Activated T-cell treated with anti-CD3 and anti-CD28 coated beads, Interleukin-2, amount 50 U/mL, for 4 hours (primary cell): ENCODE measurements at regions not wholly inside any gene's neighbourhood (a gene's known extent, or its start where the extent isn't known, plus 50 kb on each side); places are given as distances from the start of the nearest gene placed in this dataset.

Source experiments
- ATAC-seq, 2 donors: fragments of 200-7000 bp; cut with Tn5 transposase; one replicate each; pipeline ENCODE4 v1.10.0; 2021
- DNase-seq: peaks from one replicate; pipeline ENCODE4 v3.0.0-alpha.2; 2020
- H3K27me3 Mint-ChIP-seq: one replicate; pipeline ENCODE4 v1.8.0; 2021; ENCODE audit warnings: low read depth, mixed read lengths
- H3K36me3 Mint-ChIP-seq: one replicate; pipeline ENCODE4 v1.8.0; 2022; ENCODE audit warnings: mixed read lengths; ENCODE audit not compliant: insufficient read depth
- H3K4me1 Mint-ChIP-seq: one replicate; pipeline ENCODE4 v1.8.0; 2021; ENCODE audit warnings: low read depth, mixed read lengths
- H3K4me3 Mint-ChIP-seq: one replicate; pipeline ENCODE4 v1.8.0; 2021; ENCODE audit warnings: mild to moderate bottlenecking, moderate library complexity, mixed read lengths
- H3K9me3 Mint-ChIP-seq: one replicate; pipeline ENCODE4 v1.8.0; 2021; ENCODE audit warnings: mixed read lengths

- H3K36me3 Mint-ChIP-seq: no peaks in the 10 kb centered on the region
- ATAC-seq (no peak), DNase-seq (no peak)
- no peaks in the 10 kb centered on the region for H3K27me3 Mint-ChIP-seq
- no peak overlapping the region for H3K4me3 Mint-ChIP-seq
- H3K4me1 Mint-ChIP-seq: no peaks in the 10 kb centered on the region
- H3K9me3 Mint-ChIP-seq: no peaks in the 10 kb centered on the region
Observed at GRCh38 chr2:71788601-71789240, 335.4 kb downstream of the DYSF start.

- no peak for DNase-seq
- H3K27me3 Mint-ChIP-seq: no peaks in the 10 kb centered on the region
- no peaks in the 10 kb centered on the region for H3K36me3 Mint-ChIP-seq
- H3K4me1 Mint-ChIP-seq: no peaks in the 10 kb centered on the region
- ATAC-seq: no peak
- H3K9me3 Mint-ChIP-seq: no peaks in the 10 kb centered on the region
- no peak overlapping the region for H3K4me3 Mint-ChIP-seq
Observed at GRCh38 chr2:71788186-71788525, 334.8 kb downstream of the DYSF start.

- Mint-ChIP-seq H3K4me3 (no peak overlapping the region), H3K4me1 (no peaks in the 10 kb centered on the region), H3K36me3 (no peaks in the 10 kb centered on the region), H3K9me3 (no peaks in the 10 kb centered on the region), H3K27me3 (no peaks in the 10 kb centered on the region)
- ATAC-seq (no peak), DNase-seq (no peak)
Observed at GRCh38 chr2:71787476-71788185, 334.3 kb downstream of the DYSF start.

GRCh38 chr2:71787108-71787415, 333.7 kb downstream of the DYSF start:
- no peaks in the 10 kb centered on the region for H3K9me3 Mint-ChIP-seq
- H3K4me3 Mint-ChIP-seq: no peak overlapping the region
- ATAC-seq (no peak), DNase-seq (no peak)
- no peaks in the 10 kb centered on the region for H3K27me3 Mint-ChIP-seq
- no peaks in the 10 kb centered on the region for H3K4me1 Mint-ChIP-seq
- H3K36me3 Mint-ChIP-seq: no peaks in the 10 kb centered on the region

- Mint-ChIP-seq H3K9me3 (no peaks in the 10 kb centered on the region), H3K27me3 (no peaks in the 10 kb centered on the region), H3K4me1 (no peaks in the 10 kb centered on the region), H3K4me3 (no peak overlapping the region), H3K36me3 (no peaks in the 10 kb centered on the region)
- no peak for ATAC-seq
- no peak for DNase-seq
Observed at GRCh38 chr2:71786291-71787107, 333.1 kb downstream of the DYSF start.

GRCh38 chr2:71785516-71785981, 332.2 kb downstream of the DYSF start:
- Mint-ChIP-seq H3K36me3 (no peaks in the 10 kb centered on the region), H3K4me1 (no peaks in the 10 kb centered on the region), H3K4me3 (no peak overlapping the region), H3K9me3 (no peaks in the 10 kb centered on the region), H3K27me3 (peaks cover 3% of the 10 kb centered on the region)
- ATAC-seq: no peak
- DNase-seq: no peak

- Mint-ChIP-seq H3K36me3 (no peaks in the 10 kb centered on the region), H3K9me3 (no peaks in the 10 kb centered on the region), H3K27me3 (peaks cover 3% of the 10 kb centered on the region), H3K4me1 (no peaks in the 10 kb centered on the region), H3K4me3 (no peak overlapping the region)
- DNase-seq (no peak), ATAC-seq (no peak)
Observed at GRCh38 chr2:71784734-71785511, 331.6 kb downstream of the DYSF start.

- peaks cover 3% of the 10 kb centered on the region for H3K27me3 Mint-ChIP-seq
- no peaks in the 10 kb centered on the region for H3K4me1 Mint-ChIP-seq
- DNase-seq (no peak), ATAC-seq (no peak)
- no peak overlapping the region for H3K4me3 Mint-ChIP-seq
- H3K36me3 Mint-ChIP-seq: no peaks in the 10 kb centered on the region
- no peaks in the 10 kb centered on the region for H3K9me3 Mint-ChIP-seq
Observed at GRCh38 chr2:71783815-71784214, 330.5 kb downstream of the DYSF start.

- no peak for ATAC-seq
- Mint-ChIP-seq H3K36me3 (no peaks in the 10 kb centered on the region), H3K9me3 (no peaks in the 10 kb centered on the region), H3K4me1 (no peaks in the 10 kb centered on the region), H3K27me3 (peaks cover 3% of the 10 kb centered on the region), H3K4me3 (no peak overlapping the region)
- DNase-seq: no peak
Observed at GRCh38 chr2:71783215-71783614, 329.9 kb downstream of the DYSF start.

GRCh38 chr2:71782323-71782722, 329.0 kb downstream of the DYSF start:
- Mint-ChIP-seq H3K27me3 (peaks cover 3% of the 10 kb centered on the region), H3K9me3 (no peaks in the 10 kb centered on the region), H3K4me3 (no peak overlapping the region), H3K4me1 (no peaks in the 10 kb centered on the region), H3K36me3 (no peaks in the 10 kb centered on the region)
- DNase-seq (no peak), ATAC-seq (no peak)

- no peaks in the 10 kb centered on the region for H3K36me3 Mint-ChIP-seq
- ATAC-seq (no peak), DNase-seq (no peak)
- no peaks in the 10 kb centered on the region for H3K9me3 Mint-ChIP-seq
- H3K4me1 Mint-ChIP-seq: no peaks in the 10 kb centered on the region
- peaks cover 3% of the 10 kb centered on the region for H3K27me3 Mint-ChIP-seq
- no peak overlapping the region for H3K4me3 Mint-ChIP-seq
Observed at GRCh38 chr2:71781695-71782228, 328.4 kb downstream of the DYSF start.

- DNase-seq: no peak
- Mint-ChIP-seq H3K9me3 (no peaks in the 10 kb centered on the region), H3K36me3 (no peaks in the 10 kb centered on the region), H3K4me3 (no peak overlapping the region), H3K27me3 (peaks cover 3% of the 10 kb centered on the region), H3K4me1 (no peaks in the 10 kb centered on the region)
- ATAC-seq: no peak
Observed at GRCh38 chr2:71780162-71780561, 326.8 kb downstream of the DYSF start.

- no peaks in the 10 kb centered on the region for H3K9me3 Mint-ChIP-seq
- H3K4me3 Mint-ChIP-seq: no peak overlapping the region
- no peaks in the 10 kb centered on the region for H3K36me3 Mint-ChIP-seq
- no peaks in the 10 kb centered on the region for H3K4me1 Mint-ChIP-seq
- H3K27me3 Mint-ChIP-seq: peaks cover 3% of the 10 kb centered on the region
- ATAC-seq (no peak), DNase-seq (no peak)
Observed at GRCh38 chr2:71779774-71780105, 326.4 kb downstream of the DYSF start.
